ENCODE measurements at regions not wholly inside any gene's neighbourhood (a gene's known extent, or its start where the extent isn't known, plus 50 kb on each side); places are given as distances from the start of the nearest gene placed in this dataset.

DNA sequence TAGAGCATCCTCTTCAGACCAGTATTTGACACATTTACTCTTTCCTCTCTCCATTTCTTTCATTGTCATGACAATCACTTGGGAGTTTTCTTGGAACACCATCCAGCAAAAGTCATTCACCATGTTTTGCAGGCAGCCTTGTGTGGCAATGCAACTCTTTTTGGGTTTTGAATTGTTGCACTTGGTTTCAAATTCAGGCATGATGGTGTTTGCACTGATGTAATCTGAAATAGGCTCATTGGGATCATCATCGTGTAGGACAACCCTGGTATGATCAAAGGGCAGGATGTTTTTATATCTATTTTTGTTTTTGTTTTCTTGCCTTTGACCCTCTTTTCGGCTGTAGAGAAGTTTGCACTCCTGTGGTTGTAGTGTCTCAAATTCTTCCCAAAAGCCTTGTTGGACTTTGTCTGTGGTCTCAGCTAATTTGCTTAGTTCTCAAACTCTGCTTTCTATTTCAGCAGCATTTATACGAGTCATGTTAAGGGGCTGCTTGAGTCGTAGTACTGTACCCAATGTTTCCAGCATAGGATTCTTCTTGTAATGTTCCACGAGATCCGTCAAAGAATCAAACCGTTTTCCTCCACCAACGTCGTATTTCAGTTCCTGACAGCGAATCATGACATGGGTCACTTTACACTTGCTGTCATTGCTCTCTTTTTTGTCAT, 160.8 kb upstream of the TNFAIP3 start:
- no peak for TF ChIP-seq EP300 (IDR thresholded peaks at IDR 0.05)
- TF ChIP-seq POLR2A (IDR thresholded peaks at IDR 0.05): no peak
- TF ChIP-seq, protein P1, sequence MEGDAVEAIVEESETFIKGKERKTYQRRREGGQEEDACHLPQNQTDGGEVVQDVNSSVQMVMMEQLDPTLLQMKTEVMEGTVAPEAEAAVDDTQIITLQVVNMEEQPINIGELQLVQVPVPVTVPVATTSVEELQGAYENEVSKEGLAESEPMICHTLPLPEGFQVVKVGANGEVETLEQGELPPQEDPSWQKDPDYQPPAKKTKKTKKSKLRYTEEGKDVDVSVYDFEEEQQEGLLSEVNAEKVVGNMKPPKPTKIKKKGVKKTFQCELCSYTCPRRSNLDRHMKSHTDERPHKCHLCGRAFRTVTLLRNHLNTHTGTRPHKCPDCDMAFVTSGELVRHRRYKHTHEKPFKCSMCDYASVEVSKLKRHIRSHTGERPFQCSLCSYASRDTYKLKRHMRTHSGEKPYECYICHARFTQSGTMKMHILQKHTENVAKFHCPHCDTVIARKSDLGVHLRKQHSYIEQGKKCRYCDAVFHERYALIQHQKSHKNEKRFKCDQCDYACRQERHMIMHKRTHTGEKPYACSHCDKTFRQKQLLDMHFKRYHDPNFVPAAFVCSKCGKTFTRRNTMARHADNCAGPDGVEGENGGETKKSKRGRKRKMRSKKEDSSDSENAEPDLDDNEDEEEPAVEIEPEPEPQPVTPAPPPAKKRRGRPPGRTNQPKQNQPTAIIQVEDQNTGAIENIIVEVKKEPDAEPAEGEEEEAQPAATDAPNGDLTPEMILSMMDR (IDR thresholded peaks at IDR 0.05): no peak
- no peak for TF ChIP-seq POLR2AphosphoS5 (IDR thresholded peaks at IDR 0.05)
